ENCODE measurements at regions not wholly inside any gene's neighbourhood (a gene's known extent, or its start where the extent isn't known, plus 50 kb on each side); places are given as distances from the start of the nearest gene placed in this dataset.

GRCh38 chr1:67596674-67597073 is 88.3 kb upstream of the GADD45A start:
- TF ChIP-seq POLR2A (IDR thresholded peaks at IDR 0.05) (no peak), CTCF (IDR thresholded peaks at IDR 0.05) (no peak)

Measured in breast epithelium (tissue), 3 donors.